Fibroblast of skin of abdomen (primary cell): ENCODE measurements at regions not wholly inside any gene's neighbourhood (a gene's known extent, or its start where the extent isn't known, plus 50 kb on each side); places are given as distances from the start of the nearest gene placed in this dataset.
"Not testable (repeated sequence)": the region's sequence is repeated elsewhere in the genome, so short reads cannot be mapped to it uniquely, and the experiment has no call there.

ENCODE experiments used
- DNase-seq: peaks from one replicate; pipeline ENCODE4 v3.0.0-alpha.2; 2013

GRCh38 chrX:40371376-40371775, 209.4 kb upstream of the ATP6AP2 start:
- DNase-seq: no peak

GRCh38 chrX:40368611-40369061, 212.1 kb upstream of the ATP6AP2 start:
- no peak for DNase-seq

GRCh38 chrX:40366661-40367060, 214.1 kb upstream of the ATP6AP2 start:
- DNase-seq: no peak

GRCh38 chrX:40362291-40362690, 218.5 kb upstream of the ATP6AP2 start:
- not testable (repeated sequence) for DNase-seq

- DNase-seq: no peak
Observed at GRCh38 chrX:40360557-40360956, 220.2 kb upstream of the ATP6AP2 start.

GRCh38 chrX:40359593-40359992, 221.2 kb upstream of the ATP6AP2 start:
- no peak for DNase-seq

- no peak for DNase-seq
Observed at GRCh38 chrX:40358994-40359393, 221.8 kb upstream of the ATP6AP2 start.

GRCh38 chrX:40349251-40349650, 231.5 kb upstream of the ATP6AP2 start:
- peak; percentile 13 for DNase-seq

- no peak for DNase-seq
Observed at GRCh38 chrX:40346379-40346778, 234.4 kb upstream of the ATP6AP2 start.

- no peak for DNase-seq
Observed at GRCh38 chrX:40343319-40343718, 237.5 kb upstream of the ATP6AP2 start.

GRCh38 chrX:40340116-40340515, 240.7 kb upstream of the ATP6AP2 start:
- DNase-seq: no peak

GRCh38 chrX:40333344-40333743, 235.6 kb upstream of the BCOR start:
- no peak for DNase-seq

GRCh38 chrX:40331762-40332161, 234.0 kb upstream of the BCOR start:
- DNase-seq: no peak

- DNase-seq: no peak
Observed at GRCh38 chrX:40331353-40331752, 233.6 kb upstream of the BCOR start.

GRCh38 chrX:40329616-40330015, 231.9 kb upstream of the BCOR start:
- no peak for DNase-seq

- DNase-seq: no peak
Observed at GRCh38 chrX:40327085-40327484, 229.3 kb upstream of the BCOR start.

GRCh38 chrX:40326186-40326965, 228.6 kb upstream of the BCOR start:
- DNase-seq: no peak

GRCh38 chrX:40325161-40325560, 227.4 kb upstream of the BCOR start:
- no peak for DNase-seq

- DNase-seq: no peak
Observed at GRCh38 chrX:40323977-40324376, 226.2 kb upstream of the BCOR start.

GRCh38 chrX:40320819-40321218, 223.1 kb upstream of the BCOR start:
- DNase-seq: no peak

- no peak for DNase-seq
Observed at GRCh38 chrX:40318801-40319200, 221.0 kb upstream of the BCOR start.

- DNase-seq: no peak
Observed at GRCh38 chrX:40318076-40318475, 220.3 kb upstream of the BCOR start.

- DNase-seq: no peak
Observed at GRCh38 chrX:40316502-40316901, 218.7 kb upstream of the BCOR start.

- DNase-seq: no peak
Observed at GRCh38 chrX:40314070-40314469, 216.3 kb upstream of the BCOR start.

GRCh38 chrX:40313269-40313668, 215.5 kb upstream of the BCOR start:
- no peak for DNase-seq
